GM12878 (cell line): ENCODE measurements at regions not wholly inside any gene's neighbourhood (a gene's known extent, or its start where the extent isn't known, plus 50 kb on each side); places are given as distances from the start of the nearest gene placed in this dataset.

Experiments
- ATAC-seq: fragments of 200-7000 bp; cut with Tn5 transposase; 3 replicates; pipeline ENCODE4 v1.9.1; 2020; ENCODE audit warnings: mild to moderate bottlenecking, moderate library complexity
- BruUV-seq: library from RNA; stranded (reverse); fragments of 400-500 nt; replicated peaks from 2 replicates; lab custom pipeline; 2021; lab: Mats Ljungman, UMichigan
- CTCF ChIA-PET: fragments of 300-600 bp; sonication (Branson Sonifier 250); formaldehyde crosslinking; extraction: SDS; loops from one replicate; lab custom pipeline; 2021; ENCODE audit warnings: inconsistent platforms; lab: Yijun Ruan, JAX
- POLR2A ChIA-PET: fragments of 350-600 bp; formaldehyde crosslinking; extraction: SDS; loops from one replicate; lab custom pipeline; 2021; ENCODE audit warnings: inconsistent platforms; lab: Charles Lee
- RAD21 ChIA-PET: fragments of 300-600 bp; sonication (Branson Sonifier 250); formaldehyde crosslinking; loops from one replicate; lab custom pipeline; 2023; ENCODE audit warnings: antibody characterized with exemption; ENCODE audit not compliant: unreplicated experiment; lab: Charles Lee
- SMC1A ChIA-PET: fragments of 300-600 bp; sonication (Branson Sonifier 250); formaldehyde crosslinking; loops from one replicate; lab custom pipeline; 2023; ENCODE audit not compliant: unreplicated experiment, uncharacterized antibody; lab: Charles Lee
- DNase-seq: peaks from one replicate; pipeline ENCODE4 v3.0.0-alpha.2; 2011; ENCODE audit warnings: low read depth, low spot score
- FAIRE-seq: peaks from 3 replicates; lab custom pipeline; 2011; peaks lifted over from hg19 to GRCh38; lab: Jason Lieb, UNC
- H2AFZ ChIP-seq: 2 replicates; pipeline ENCODE4 v1.6.0; 2011; ENCODE audit warnings: low read depth, low read length, control low read depth; ENCODE audit not compliant: control insufficient read depth
- H3K27ac ChIP-seq: 2 replicates; pipeline ENCODE4 v1.5.1; 2011; ENCODE audit warnings: control low read depth; ENCODE audit not compliant: control insufficient read depth, insufficient read depth
- H3K27me3 ChIP-seq, 2 experiments: replicated peaks in 1 of 2; 2 replicates each; pipeline versions ENCODE4 v1.6.0 to v1.6.1; 2011; ENCODE audit warnings: low read length in 1 of 2; ENCODE audit not compliant: control insufficient read depth in 2 of 2, insufficient read depth in 2 of 2
- H3K36me3 ChIP-seq, 2 experiments: 2 replicates each; pipeline ENCODE4 v1.5.1; 2011; ENCODE audit warnings: low read length in 1 of 2; ENCODE audit not compliant: control insufficient read depth in 2 of 2, insufficient read depth in 2 of 2
- H3K4me1 ChIP-seq: 2 replicates; pipeline ENCODE4 v1.6.1; 2011; ENCODE audit warnings: mild to moderate bottlenecking, low read length, moderate library complexity, mixed read lengths; ENCODE audit not compliant: control insufficient read depth, insufficient read depth
- H3K4me2 ChIP-seq: 2 replicates; pipeline ENCODE4 v1.6.0; 2011; ENCODE audit warnings: control low read depth; ENCODE audit not compliant: control insufficient read depth, insufficient read depth
- H3K4me3 ChIP-seq: fragments of 200-600 bp; sonication (generic); 2 replicates; pipeline ENCODE4 v1.5.1; 2016
- H3K79me2 ChIP-seq: 2 replicates; pipeline ENCODE4 v1.6.0; 2011; ENCODE audit warnings: low read length; ENCODE audit not compliant: control insufficient read depth, insufficient read depth
- H3K9ac ChIP-seq: 2 replicates; pipeline ENCODE4 v1.8.0; 2011; ENCODE audit warnings: low read length, control low read depth, mixed read lengths; ENCODE audit not compliant: control insufficient read depth, insufficient read depth
- H3K9me3 ChIP-seq: replicated peaks from 3 replicates; pipeline ENCODE4 v1.5.1; 2011; ENCODE audit warnings: mild to moderate bottlenecking, low read length; ENCODE audit not compliant: control insufficient read depth, insufficient read depth
- H4K20me1 ChIP-seq: 2 replicates; pipeline ENCODE4 v1.6.0; 2011; ENCODE audit not compliant: control insufficient read depth, insufficient read depth
- BRCA1 ChIP-seq: IDR thresholded peaks from 2 replicates; pipeline ENCODE4 v1.6.1; 2011; ENCODE audit warnings: low read depth, low read length, improper control_type of control experiment
- CHD1 ChIP-seq: IDR thresholded peaks from 2 replicates; pipeline ENCODE4 v1.6.1; 2012; ENCODE audit warnings: low read depth, low read length, improper control_type of control experiment
- CHD4 ChIP-seq: fragments of 200-600 bp; sonication (generic); IDR thresholded peaks from 2 replicates; pipeline ENCODE4 v1.6.1; 2016; ENCODE audit warnings: mild to moderate bottlenecking
- FOXK2 ChIP-seq: fragments of 450-650 bp; IDR thresholded peaks from 2 replicates; pipeline ENCODE4 v1.6.1; 2017; ENCODE audit warnings: mild to moderate bottlenecking, moderate library complexity
- MEF2B ChIP-seq: fragments of 450-650 bp; IDR thresholded peaks from 2 replicates; pipeline ENCODE4 v1.6.1; 2018; ENCODE audit warnings: mild to moderate bottlenecking, moderate library complexity; ENCODE audit not compliant: partially characterized antibody, poor library complexity, severe bottlenecking
- NBN ChIP-seq: fragments of 450-650 bp; IDR thresholded peaks from 2 replicates; pipeline ENCODE4 v1.6.1; 2016
- NFYB ChIP-seq: IDR thresholded peaks from 2 replicates; pipeline ENCODE4 v1.6.1; 2011; ENCODE audit warnings: low read depth, mild to moderate bottlenecking, low read length, improper control_type of control experiment, moderate library complexity; ENCODE audit not compliant: insufficient read depth
- NR2C1 ChIP-seq: fragments of 450-650 bp; IDR thresholded peaks from 2 replicates; pipeline ENCODE4 v1.6.1; 2017; ENCODE audit warnings: antibody characterized with exemption, mild to moderate bottlenecking, moderate library complexity
- PML ChIP-seq: IDR thresholded peaks from 2 replicates; pipeline ENCODE4 v1.6.1; 2012; ENCODE audit warnings: low read length, inconsistent platforms
- ZNF217 ChIP-seq: fragments of 450-650 bp; IDR thresholded peaks from 2 replicates; pipeline ENCODE4 v1.6.1; 2017; ENCODE audit warnings: antibody characterized with exemption, mild to moderate bottlenecking
- WGBS: methylation state at CpG from one replicate; pipeline ENCODE4 v1.1.6; 2016; ENCODE audit warnings: low lambda C conversion rate; ENCODE audit not compliant: insufficient replicate concordance, insufficient coverage; ENCODE audit errors: missing lambda C conversion rate; 5-methylcytosine and 5-hydroxymethylcytosine counted together
- in situ Hi-C: fragments of 300-500 bp; cut with MboI; formaldehyde crosslinking; loops from 9 replicates; pipeline ENCODE4 v1.14.3; 2018; ENCODE audit warnings: mixed read lengths
- intact Hi-C: fragments of 100-400 bp; cut with micrococcal nuclease; formaldehyde crosslinking; loops from one replicate; pipeline ENCODE4 v1.14.2; 2022; ENCODE audit not compliant: unreplicated experiment
- TF ChIP-seq, protein P1 (sequence below): fragments of 450-650 bp; IDR thresholded peaks from 2 replicates; pipeline ENCODE4 v1.6.1; 2016; ENCODE audit warnings: mild to moderate bottlenecking, moderate library complexity, borderline replicate concordance
- TF ChIP-seq, protein P2 (sequence below): fragments of 450-650 bp; IDR thresholded peaks from 2 replicates; pipeline ENCODE4 v1.6.1; 2017; ENCODE audit warnings: mild to moderate bottlenecking, moderate library complexity
- TF ChIP-seq, protein P3 (sequence below): IDR thresholded peaks from 2 replicates; pipeline ENCODE4 v1.6.1; 2012; ENCODE audit warnings: mild to moderate bottlenecking, low read depth, low read length

DNA sequence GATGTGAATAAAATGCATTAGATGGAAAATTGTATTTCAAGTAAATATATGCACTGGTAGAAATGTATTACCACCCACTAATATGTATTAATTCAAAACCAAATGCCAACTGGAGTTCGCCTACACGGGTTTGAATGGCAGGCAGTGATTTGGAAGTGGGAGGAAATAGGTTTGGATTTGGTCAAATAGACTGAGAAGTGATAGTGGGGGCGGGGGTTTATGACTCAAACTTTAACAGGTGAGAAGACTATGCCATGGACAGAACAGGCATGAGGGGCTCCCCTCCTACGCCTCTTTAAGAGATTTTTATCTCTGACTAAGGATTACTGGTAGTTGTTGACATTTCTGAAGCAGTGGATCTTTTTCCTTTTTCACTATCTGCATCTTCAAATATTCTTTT, 677.8 kb downstream of the NTRK3 start (continued):
- TF ChIP-seq, protein P1, sequence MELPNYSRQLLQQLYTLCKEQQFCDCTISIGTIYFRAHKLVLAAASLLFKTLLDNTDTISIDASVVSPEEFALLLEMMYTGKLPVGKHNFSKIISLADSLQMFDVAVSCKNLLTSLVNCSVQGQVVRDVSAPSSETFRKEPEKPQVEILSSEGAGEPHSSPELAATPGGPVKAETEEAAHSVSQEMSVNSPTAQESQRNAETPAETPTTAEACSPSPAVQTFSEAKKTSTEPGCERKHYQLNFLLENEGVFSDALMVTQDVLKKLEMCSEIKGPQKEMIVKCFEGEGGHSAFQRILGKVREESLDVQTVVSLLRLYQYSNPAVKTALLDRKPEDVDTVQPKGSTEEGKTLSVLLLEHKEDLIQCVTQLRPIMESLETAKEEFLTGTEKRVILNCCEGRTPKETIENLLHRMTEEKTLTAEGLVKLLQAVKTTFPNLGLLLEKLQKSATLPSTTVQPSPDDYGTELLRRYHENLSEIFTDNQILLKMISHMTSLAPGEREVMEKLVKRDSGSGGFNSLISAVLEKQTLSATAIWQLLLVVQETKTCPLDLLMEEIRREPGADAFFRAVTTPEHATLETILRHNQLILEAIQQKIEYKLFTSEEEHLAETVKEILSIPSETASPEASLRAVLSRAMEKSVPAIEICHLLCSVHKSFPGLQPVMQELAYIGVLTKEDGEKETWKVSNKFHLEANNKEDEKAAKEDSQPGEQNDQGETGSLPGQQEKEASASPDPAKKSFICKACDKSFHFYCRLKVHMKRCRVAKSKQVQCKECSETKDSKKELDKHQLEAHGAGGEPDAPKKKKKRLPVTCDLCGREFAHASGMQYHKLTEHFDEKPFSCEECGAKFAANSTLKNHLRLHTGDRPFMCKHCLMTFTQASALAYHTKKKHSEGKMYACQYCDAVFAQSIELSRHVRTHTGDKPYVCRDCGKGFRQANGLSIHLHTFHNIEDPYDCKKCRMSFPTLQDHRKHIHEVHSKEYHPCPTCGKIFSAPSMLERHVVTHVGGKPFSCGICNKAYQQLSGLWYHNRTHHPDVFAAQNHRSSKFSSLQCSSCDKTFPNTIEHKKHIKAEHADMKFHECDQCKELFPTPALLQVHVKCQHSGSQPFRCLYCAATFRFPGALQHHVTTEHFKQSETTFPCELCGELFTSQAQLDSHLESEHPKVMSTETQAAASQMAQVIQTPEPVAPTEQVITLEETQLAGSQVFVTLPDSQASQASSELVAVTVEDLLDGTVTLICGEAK: no peak
- no peak for TF ChIP-seq PML

DNA sequence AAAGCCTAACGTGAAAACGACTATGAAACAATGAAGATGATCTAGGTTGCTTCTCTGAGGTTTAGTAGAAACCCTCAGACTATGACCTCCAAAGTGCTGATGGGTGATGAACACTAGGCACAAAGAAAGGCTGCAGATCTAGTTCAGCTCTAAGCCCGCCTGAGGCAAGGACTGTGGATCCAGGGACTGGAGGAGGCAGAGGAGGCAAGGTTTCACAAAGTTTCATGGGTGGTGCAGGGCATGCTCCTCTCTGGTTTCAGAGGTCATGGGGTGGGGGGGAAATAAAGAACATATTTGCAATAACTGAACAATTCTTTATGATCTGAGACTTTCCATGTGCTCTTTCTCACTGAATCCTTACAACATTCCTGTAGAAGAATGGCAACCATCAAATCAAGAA, 679.2 kb downstream of the NTRK3 start:
- intact Hi-C loops (no loop called here), in situ Hi-C loops (no loop called here)
- no peak for DNase-seq

More for the DNA sequence above, 679.2 kb downstream of the NTRK3 start:
- H3K9me3 ChIP-seq: no peaks in the 10 kb centered on the region
- WGBS: 0% methylated on average over 3 of the region's 3 CpGs
- ChIA-PET SMC1A (no interaction called here), RAD21 (no interaction called here), POLR2A (no interaction called here), CTCF (no interaction called here)
- TF ChIP-seq NR2C1 (no peak), FOXK2 (no peak), CHD4 (no peak), ZNF217 (no peak), NBN (no peak), NFYB (no peak), CHD1 (no peak), MEF2B (no peak), BRCA1 (no peak)
- TF ChIP-seq, protein P2, sequence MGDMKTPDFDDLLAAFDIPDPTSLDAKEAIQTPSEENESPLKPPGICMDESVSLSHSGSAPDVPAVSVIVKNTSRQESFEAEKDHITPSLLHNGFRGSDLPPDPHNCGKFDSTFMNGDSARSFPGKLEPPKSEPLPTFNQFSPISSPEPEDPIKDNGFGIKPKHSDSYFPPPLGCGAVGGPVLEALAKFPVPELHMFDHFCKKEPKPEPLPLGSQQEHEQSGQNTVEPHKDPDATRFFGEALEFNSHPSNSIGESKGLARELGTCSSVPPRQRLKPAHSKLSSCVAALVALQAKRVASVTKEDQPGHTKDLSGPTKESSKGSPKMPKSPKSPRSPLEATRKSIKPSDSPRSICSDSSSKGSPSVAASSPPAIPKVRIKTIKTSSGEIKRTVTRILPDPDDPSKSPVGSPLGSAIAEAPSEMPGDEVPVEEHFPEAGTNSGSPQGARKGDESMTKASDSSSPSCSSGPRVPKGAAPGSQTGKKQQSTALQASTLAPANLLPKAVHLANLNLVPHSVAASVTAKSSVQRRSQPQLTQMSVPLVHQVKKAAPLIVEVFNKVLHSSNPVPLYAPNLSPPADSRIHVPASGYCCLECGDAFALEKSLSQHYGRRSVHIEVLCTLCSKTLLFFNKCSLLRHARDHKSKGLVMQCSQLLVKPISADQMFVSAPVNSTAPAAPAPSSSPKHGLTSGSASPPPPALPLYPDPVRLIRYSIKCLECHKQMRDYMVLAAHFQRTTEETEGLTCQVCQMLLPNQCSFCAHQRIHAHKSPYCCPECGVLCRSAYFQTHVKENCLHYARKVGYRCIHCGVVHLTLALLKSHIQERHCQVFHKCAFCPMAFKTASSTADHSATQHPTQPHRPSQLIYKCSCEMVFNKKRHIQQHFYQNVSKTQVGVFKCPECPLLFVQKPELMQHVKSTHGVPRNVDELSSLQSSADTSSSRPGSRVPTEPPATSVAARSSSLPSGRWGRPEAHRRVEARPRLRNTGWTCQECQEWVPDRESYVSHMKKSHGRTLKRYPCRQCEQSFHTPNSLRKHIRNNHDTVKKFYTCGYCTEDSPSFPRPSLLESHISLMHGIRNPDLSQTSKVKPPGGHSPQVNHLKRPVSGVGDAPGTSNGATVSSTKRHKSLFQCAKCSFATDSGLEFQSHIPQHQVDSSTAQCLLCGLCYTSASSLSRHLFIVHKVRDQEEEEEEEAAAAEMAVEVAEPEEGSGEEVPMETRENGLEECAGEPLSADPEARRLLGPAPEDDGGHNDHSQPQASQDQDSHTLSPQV: no peak
- TF ChIP-seq, protein P3, sequence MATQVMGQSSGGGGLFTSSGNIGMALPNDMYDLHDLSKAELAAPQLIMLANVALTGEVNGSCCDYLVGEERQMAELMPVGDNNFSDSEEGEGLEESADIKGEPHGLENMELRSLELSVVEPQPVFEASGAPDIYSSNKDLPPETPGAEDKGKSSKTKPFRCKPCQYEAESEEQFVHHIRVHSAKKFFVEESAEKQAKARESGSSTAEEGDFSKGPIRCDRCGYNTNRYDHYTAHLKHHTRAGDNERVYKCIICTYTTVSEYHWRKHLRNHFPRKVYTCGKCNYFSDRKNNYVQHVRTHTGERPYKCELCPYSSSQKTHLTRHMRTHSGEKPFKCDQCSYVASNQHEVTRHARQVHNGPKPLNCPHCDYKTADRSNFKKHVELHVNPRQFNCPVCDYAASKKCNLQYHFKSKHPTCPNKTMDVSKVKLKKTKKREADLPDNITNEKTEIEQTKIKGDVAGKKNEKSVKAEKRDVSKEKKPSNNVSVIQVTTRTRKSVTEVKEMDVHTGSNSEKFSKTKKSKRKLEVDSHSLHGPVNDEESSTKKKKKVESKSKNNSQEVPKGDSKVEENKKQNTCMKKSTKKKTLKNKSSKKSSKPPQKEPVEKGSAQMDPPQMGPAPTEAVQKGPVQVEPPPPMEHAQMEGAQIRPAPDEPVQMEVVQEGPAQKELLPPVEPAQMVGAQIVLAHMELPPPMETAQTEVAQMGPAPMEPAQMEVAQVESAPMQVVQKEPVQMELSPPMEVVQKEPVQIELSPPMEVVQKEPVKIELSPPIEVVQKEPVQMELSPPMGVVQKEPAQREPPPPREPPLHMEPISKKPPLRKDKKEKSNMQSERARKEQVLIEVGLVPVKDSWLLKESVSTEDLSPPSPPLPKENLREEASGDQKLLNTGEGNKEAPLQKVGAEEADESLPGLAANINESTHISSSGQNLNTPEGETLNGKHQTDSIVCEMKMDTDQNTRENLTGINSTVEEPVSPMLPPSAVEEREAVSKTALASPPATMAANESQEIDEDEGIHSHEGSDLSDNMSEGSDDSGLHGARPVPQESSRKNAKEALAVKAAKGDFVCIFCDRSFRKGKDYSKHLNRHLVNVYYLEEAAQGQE: no peak
- no TSS peak for BruUV-seq
- H3K4me2 ChIP-seq: no peak overlapping the region
- no peaks in the 10 kb centered on the region for H4K20me1 ChIP-seq
- ATAC-seq (no peak), FAIRE-seq (no peak)
- no peak overlapping the region for H3K4me3 ChIP-seq
- no peaks in the 10 kb centered on the region for H3K36me3 ChIP-seq
- no peak overlapping the region for H3K27ac ChIP-seq
- no peaks in the 10 kb centered on the region for H3K79me2 ChIP-seq
- H3K4me1 ChIP-seq: no peaks in the 10 kb centered on the region
- no peak overlapping the region for H3K9ac ChIP-seq
- no peaks in the 10 kb centered on the region for H3K27me3 ChIP-seq
- H2AFZ ChIP-seq: no peak overlapping the region
